Glutamatergic neuron (in vitro differentiated cells): ENCODE measurements at regions not wholly inside any gene's neighbourhood (a gene's known extent, or its start where the extent isn't known, plus 50 kb on each side); places are given as distances from the start of the nearest gene placed in this dataset.

Experiments
- DNase-seq: peaks from one replicate; pipeline ENCODE4 v3.0.0; 2022
- H3K27ac Mint-ChIP-seq: one replicate; pipeline ENCODE4 v1.8.0; 2020; ENCODE audit warnings: mild to moderate bottlenecking, mixed read lengths, inconsistent platforms; ENCODE audit not compliant: unreplicated experiment
- H3K27me3 Mint-ChIP-seq: one replicate; pipeline ENCODE4 v1.8.0; 2020; ENCODE audit warnings: mild to moderate bottlenecking, moderate library complexity, mixed read lengths, inconsistent platforms; ENCODE audit not compliant: unreplicated experiment
- H3K36me3 Mint-ChIP-seq: one replicate; pipeline ENCODE4 v1.8.0; 2020; ENCODE audit warnings: mild to moderate bottlenecking, mixed read lengths, inconsistent platforms; ENCODE audit not compliant: unreplicated experiment
- H3K4me1 Mint-ChIP-seq: one replicate; pipeline ENCODE4 v1.8.0; 2020; ENCODE audit warnings: mild to moderate bottlenecking, low read depth, mixed read lengths, inconsistent platforms; ENCODE audit not compliant: unreplicated experiment
- H3K4me3 Mint-ChIP-seq: one replicate; pipeline ENCODE4 v1.8.0; 2020; ENCODE audit warnings: mild to moderate bottlenecking, mixed read lengths, inconsistent platforms; ENCODE audit not compliant: unreplicated experiment
- H3K9me3 Mint-ChIP-seq: one replicate; pipeline ENCODE4 v1.8.0; 2020; ENCODE audit warnings: mild to moderate bottlenecking, moderate library complexity, mixed read lengths, inconsistent platforms; ENCODE audit not compliant: unreplicated experiment
- CTCF ChIP-seq: fragments of 200-600 bp; sonication (generic); IDR thresholded peaks from one replicate; pipeline ENCODE4 v1.5.0; 2021; ENCODE audit not compliant: partially characterized antibody, unreplicated experiment

DNA sequence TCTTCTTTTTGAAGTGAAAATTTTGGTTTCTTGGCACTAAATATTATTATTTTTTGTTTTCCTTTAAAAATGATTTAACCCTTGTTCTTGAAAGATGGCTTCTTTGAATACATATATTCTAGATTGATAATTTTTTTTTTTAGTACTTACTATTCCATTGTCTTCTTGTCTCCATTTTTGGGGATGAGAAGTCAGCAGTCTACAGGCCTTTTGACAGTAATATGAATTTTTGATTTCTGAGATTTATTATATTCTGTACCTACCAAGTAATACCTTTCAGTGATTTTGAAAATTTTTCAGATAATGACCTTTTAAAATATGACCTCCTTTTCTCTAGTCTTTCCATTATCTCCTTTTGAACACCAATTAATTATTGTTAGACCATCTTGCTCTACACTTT is 294.1 kb upstream of the LARGE1 start:
- H3K4me1 Mint-ChIP-seq: peaks cover 9% of the 10 kb centered on the region
- H3K27me3 Mint-ChIP-seq: peaks cover 2% of the 10 kb centered on the region
- TF ChIP-seq CTCF: no peak
- H3K9me3 Mint-ChIP-seq: no peaks in the 10 kb centered on the region
- no peak for DNase-seq
- H3K36me3 Mint-ChIP-seq: no peaks in the 10 kb centered on the region
- no peak overlapping the region for H3K27ac Mint-ChIP-seq
- no peak overlapping the region for H3K4me3 Mint-ChIP-seq

DNA sequence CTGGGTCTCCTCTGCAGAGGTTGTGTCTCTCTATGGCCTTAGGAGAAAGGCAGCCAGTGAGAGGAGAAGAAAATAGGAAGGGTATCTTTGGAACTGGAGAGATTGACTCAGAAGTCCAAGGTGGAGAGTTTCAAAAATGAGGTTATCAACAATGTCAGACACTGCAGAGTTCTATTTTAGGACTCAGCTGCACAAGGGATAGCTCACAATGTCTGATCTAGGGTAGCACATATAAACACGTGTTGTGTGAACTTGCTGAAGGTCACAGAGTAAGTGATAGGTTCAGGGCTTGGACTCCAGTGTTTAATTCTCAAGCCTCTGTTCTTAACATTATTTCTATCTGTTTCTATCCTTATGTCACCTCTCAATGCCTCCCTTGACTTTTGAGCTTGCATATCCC is 305.0 kb upstream of the LARGE1 start:
- Mint-ChIP-seq H3K36me3 (no peaks in the 10 kb centered on the region), H3K4me3 (no peak overlapping the region), H3K27me3 (no peaks in the 10 kb centered on the region), H3K4me1 (no peaks in the 10 kb centered on the region), H3K27ac (no peak overlapping the region), H3K9me3 (no peaks in the 10 kb centered on the region)
- no peak for TF ChIP-seq CTCF
- DNase-seq: no peak

GRCh38 chr22:34236527-34236926 is 316.3 kb upstream of the LARGE1 start:
- Mint-ChIP-seq H3K9me3 (peaks cover 2% of the 10 kb centered on the region), H3K4me3 (no peak overlapping the region), H3K36me3 (no peaks in the 10 kb centered on the region), H3K27ac (no peak overlapping the region), H3K4me1 (no peaks in the 10 kb centered on the region), H3K27me3 (peaks cover 5% of the 10 kb centered on the region)
- no peak for TF ChIP-seq CTCF
- no peak for DNase-seq

- TF ChIP-seq CTCF: no peak
- peaks cover 3% of the 10 kb centered on the region for H3K27me3 Mint-ChIP-seq
- peaks cover 2% of the 10 kb centered on the region for H3K9me3 Mint-ChIP-seq
- no peaks in the 10 kb centered on the region for H3K4me1 Mint-ChIP-seq
- no peak overlapping the region for H3K4me3 Mint-ChIP-seq
- H3K36me3 Mint-ChIP-seq: no peaks in the 10 kb centered on the region
- DNase-seq: no peak
- no peak overlapping the region for H3K27ac Mint-ChIP-seq
Measured at GRCh38 chr22:34239421-34239820, 319.1 kb upstream of the LARGE1 start.

- peaks cover 3% of the 10 kb centered on the region for H3K27me3 Mint-ChIP-seq
- H3K27ac Mint-ChIP-seq: no peak overlapping the region
- TF ChIP-seq CTCF: no peak
- peaks cover 2% of the 10 kb centered on the region for H3K9me3 Mint-ChIP-seq
- no peak for DNase-seq
- no peaks in the 10 kb centered on the region for H3K4me1 Mint-ChIP-seq
- no peak overlapping the region for H3K4me3 Mint-ChIP-seq
- no peaks in the 10 kb centered on the region for H3K36me3 Mint-ChIP-seq
Measured at GRCh38 chr22:34243023-34243422, 322.7 kb upstream of the LARGE1 start.
